GM12878 (cell line): ENCODE measurements at regions not wholly inside any gene's neighbourhood (a gene's known extent, or its start where the extent isn't known, plus 50 kb on each side); places are given as distances from the start of the nearest gene placed in this dataset.

Source experiments
- BHLHE40 ChIP-seq, 2 experiments: fragments of 450-650 bp in 1 of 2; IDR thresholded peaks; 2 replicates each; pipeline ENCODE4 v1.6.1; 2011 to 2017; ENCODE audit warnings: low read depth in 2 of 2, borderline replicate concordance in 1 of 2, improper control_type of control experiment in 1 of 2, low read length in 1 of 2, mild to moderate bottlenecking in 1 of 2
- CEBPB ChIP-seq, 2 experiments: fragments of 150-350 bp in 1 of 2; IDR thresholded peaks; 2 replicates each; pipeline ENCODE4 v1.6.1; 2012 to 2014; ENCODE audit warnings: low read depth in 2 of 2, low read length in 2 of 2, borderline replicate concordance in 1 of 2, inconsistent platforms in 1 of 2
- CEBPZ ChIP-seq: fragments of 150-350 bp; IDR thresholded peaks from 2 replicates; pipeline ENCODE4 v1.6.1; 2016; ENCODE audit warnings: low read depth, low read length
- CTCF ChIP-seq, 3 experiments: IDR thresholded peaks in 2 of 3; conservative IDR thresholded peaks in 1 of 3; 2 replicates each; pipeline ENCODE4 v1.5.1; 2011; ENCODE audit warnings: low read depth in 3 of 3, low read length in 3 of 3, mild to moderate bottlenecking in 3 of 3, control low read depth in 2 of 3, moderate library complexity in 2 of 3, inconsistent platforms in 1 of 3, mixed read lengths in 1 of 3; ENCODE audit not compliant: control insufficient read depth in 2 of 3, insufficient read depth in 1 of 3; ENCODE audit errors: extremely low read depth in 1 of 3
- E2F4 ChIP-seq: IDR thresholded peaks from 2 replicates; pipeline ENCODE4 v1.6.1; 2012; ENCODE audit warnings: low read depth, low read length, improper control_type of control experiment
- ELK1 ChIP-seq: IDR thresholded peaks from 2 replicates; pipeline ENCODE4 v1.6.1; 2012; ENCODE audit warnings: low read depth, low read length, improper control_type of control experiment
- EZH2 ChIP-seq: IDR thresholded peaks from 2 replicates; pipeline ENCODE4 v1.6.1; 2012; ENCODE audit warnings: low read depth, mild to moderate bottlenecking, control low read depth, inconsistent platforms, low read length, borderline replicate concordance; ENCODE audit not compliant: control insufficient read depth
- GABPA ChIP-seq: IDR thresholded peaks from 2 replicates; pipeline ENCODE4 v1.6.1; 2014; ENCODE audit warnings: antibody characterized with exemption, low read depth, mild to moderate bottlenecking, inconsistent platforms
- SP1 ChIP-seq: IDR thresholded peaks from one replicate; pipeline ENCODE4 v1.6.1; 2011; ENCODE audit warnings: low read depth, low read length
- SRF ChIP-seq, 2 experiments: IDR thresholded peaks; 2 replicates each; pipeline ENCODE4 v1.6.1; 2011; ENCODE audit warnings: low read depth in 2 of 2, low read length in 2 of 2, mild to moderate bottlenecking in 1 of 2, moderate library complexity in 1 of 2
- USF1 ChIP-seq: IDR thresholded peaks from 2 replicates; pipeline ENCODE4 v1.6.1; 2011; ENCODE audit warnings: borderline replicate concordance, low read depth, mild to moderate bottlenecking, moderate library complexity, mixed read lengths, low read length; ENCODE audit not compliant: insufficient read depth; ENCODE audit errors: extremely low read length

GRCh38 chr4:33427676-33428075, 2707.5 kb downstream of the PCDH7 start:
- no peak for TF ChIP-seq CEBPZ
- no peak for TF ChIP-seq E2F4
- no peak for TF ChIP-seq SP1
- TF ChIP-seq USF1: no peak
- TF ChIP-seq GABPA: no peak
- no peak for TF ChIP-seq ELK1
- TF ChIP-seq SRF (IDR thresholded peaks at IDR 0.05; ENCODE audit: low read depth in 2 of 2, low read length in 2 of 2): no peak
- TF ChIP-seq BHLHE40 (IDR thresholded peaks at IDR 0.05; ENCODE audit: borderline replicate concordance in 1 of 2, low read depth in 2 of 2, low read length in 1 of 2): no peak
- no peak for TF ChIP-seq EZH2
- TF ChIP-seq CTCF (IDR thresholded peaks at IDR 0.05 in 2 of 3, conservative IDR thresholded peaks at IDR 0.05 in 1 of 3; ENCODE audit: control insufficient read depth in 2 of 3, extremely low read depth in 1 of 3, insufficient read depth in 1 of 3, low read depth in 3 of 3, low read length in 3 of 3): no peak
- TF ChIP-seq CEBPB (IDR thresholded peaks at IDR 0.05; ENCODE audit: borderline replicate concordance in 1 of 2, low read depth in 2 of 2, low read length in 2 of 2): no peak
